ENCODE measurements at regions not wholly inside any gene's neighbourhood (a gene's known extent, or its start where the extent isn't known, plus 50 kb on each side); places are given as distances from the start of the nearest gene placed in this dataset.

- Histone ChIP-seq H3K27ac (ENCODE audit: low read length) (no peak overlapping the region), H3K9me2 (replicated peaks; ENCODE audit: insufficient read depth, low read length) (no peaks in the 10 kb centered on the region), H3K27me3 (ENCODE audit: low read length) (no peaks in the 10 kb centered on the region), H3K9me3 (ENCODE audit: low read length) (peaks cover 29% of the 10 kb centered on the region), H3K79me2 (ENCODE audit: low read length) (no peaks in the 10 kb centered on the region), H3K4me1 (ENCODE audit: low read length) (no peaks in the 10 kb centered on the region), H4K20me1 (ENCODE audit: insufficient read depth, low read depth, low read length) (no peaks in the 10 kb centered on the region), H3K9ac (ENCODE audit: low read length) (no peak overlapping the region), H3K4me3 (ENCODE audit: low read length) (no peak overlapping the region), H3K36me3 (ENCODE audit: insufficient read depth, low read length) (no peaks in the 10 kb centered on the region), H3K4me2 (ENCODE audit: low read depth, low read length, poor library complexity, severe bottlenecking) (no peak overlapping the region), H2AFZ (ENCODE audit: low read length) (no peak overlapping the region)
- no peak for DNase-seq
Observed at GRCh38 chrX:80206647-80207046, 192.1 kb downstream of the TBX22 start.

DNA sequence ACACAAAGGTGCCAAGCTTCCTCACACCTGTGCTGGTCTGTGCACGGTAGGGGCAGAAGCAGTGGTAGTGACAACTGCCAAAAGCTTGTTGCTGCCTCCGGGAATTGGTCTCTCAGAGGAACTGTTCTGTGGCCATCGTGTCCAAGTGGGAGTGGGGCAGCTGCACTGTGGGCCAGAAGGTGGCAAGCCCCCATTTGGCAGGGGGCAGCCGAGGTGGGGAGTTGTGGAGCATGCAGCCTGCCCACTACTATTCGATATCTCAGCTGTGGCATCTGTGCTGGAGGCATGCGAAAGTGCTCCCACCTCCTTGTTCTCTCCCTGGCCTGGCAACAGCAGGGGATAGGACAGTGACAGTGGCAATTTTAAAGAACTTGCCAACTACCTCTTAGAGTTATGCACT lies 192.8 kb downstream of the TBX22 start:
- Histone ChIP-seq H4K20me1 (ENCODE audit: insufficient read depth, low read depth, low read length) (no peaks in the 10 kb centered on the region), H3K27ac (ENCODE audit: low read length) (no peak overlapping the region), H3K4me1 (ENCODE audit: low read length) (no peaks in the 10 kb centered on the region), H3K9me3 (ENCODE audit: low read length) (peaks cover 25% of the 10 kb centered on the region), H3K27me3 (ENCODE audit: low read length) (no peaks in the 10 kb centered on the region), H3K4me2 (ENCODE audit: low read depth, low read length, poor library complexity, severe bottlenecking) (no peak overlapping the region), H3K9ac (ENCODE audit: low read length) (no peak overlapping the region), H3K9me2 (replicated peaks; ENCODE audit: insufficient read depth, low read length) (no peaks in the 10 kb centered on the region), H3K36me3 (ENCODE audit: insufficient read depth, low read length) (no peaks in the 10 kb centered on the region), H2AFZ (ENCODE audit: low read length) (no peak overlapping the region), H3K79me2 (ENCODE audit: low read length) (no peaks in the 10 kb centered on the region), H3K4me3 (ENCODE audit: low read length) (no peak overlapping the region)
- DNase-seq, result no peak

GRCh38 chrX:80216086-80216485 lies 201.5 kb downstream of the TBX22 start:
- Histone ChIP-seq H2AFZ (ENCODE audit: low read length) (no peak overlapping the region), H4K20me1 (ENCODE audit: insufficient read depth, low read depth, low read length) (no peaks in the 10 kb centered on the region), H3K9me2 (replicated peaks; ENCODE audit: insufficient read depth, low read length) (no peaks in the 10 kb centered on the region), H3K36me3 (ENCODE audit: insufficient read depth, low read length) (no peaks in the 10 kb centered on the region), H3K4me3 (ENCODE audit: low read length) (no peak overlapping the region), H3K4me2 (ENCODE audit: low read depth, low read length, poor library complexity, severe bottlenecking) (no peak overlapping the region), H3K27ac (ENCODE audit: low read length) (no peak overlapping the region), H3K27me3 (ENCODE audit: low read length) (no peaks in the 10 kb centered on the region), H3K4me1 (ENCODE audit: low read length) (no peaks in the 10 kb centered on the region), H3K9ac (ENCODE audit: low read length) (no peak overlapping the region), H3K9me3 (ENCODE audit: low read length) (peaks cover 23% of the 10 kb centered on the region), H3K79me2 (ENCODE audit: low read length) (no peaks in the 10 kb centered on the region)
- DNase-seq, result no peak

GRCh38 chrX:80223982-80224579 lies 196.2 kb upstream of the TENT5D start:
- Histone ChIP-seq H3K79me2 (ENCODE audit: low read length) (no peaks in the 10 kb centered on the region), H3K9me3 (ENCODE audit: low read length) (peaks cover 35% of the 10 kb centered on the region), H3K4me2 (ENCODE audit: low read depth, low read length, poor library complexity, severe bottlenecking) (no peak overlapping the region), H2AFZ (ENCODE audit: low read length) (no peak overlapping the region), H3K36me3 (ENCODE audit: insufficient read depth, low read length) (no peaks in the 10 kb centered on the region), H3K9me2 (replicated peaks; ENCODE audit: insufficient read depth, low read length) (no peaks in the 10 kb centered on the region), H4K20me1 (ENCODE audit: insufficient read depth, low read depth, low read length) (no peaks in the 10 kb centered on the region), H3K27ac (ENCODE audit: low read length) (no peak overlapping the region), H3K4me3 (ENCODE audit: low read length) (no peak overlapping the region), H3K27me3 (ENCODE audit: low read length) (no peaks in the 10 kb centered on the region), H3K4me1 (ENCODE audit: low read length) (no peaks in the 10 kb centered on the region), H3K9ac (ENCODE audit: low read length) (no peak overlapping the region)
- DNase-seq, result no peak

DNA sequence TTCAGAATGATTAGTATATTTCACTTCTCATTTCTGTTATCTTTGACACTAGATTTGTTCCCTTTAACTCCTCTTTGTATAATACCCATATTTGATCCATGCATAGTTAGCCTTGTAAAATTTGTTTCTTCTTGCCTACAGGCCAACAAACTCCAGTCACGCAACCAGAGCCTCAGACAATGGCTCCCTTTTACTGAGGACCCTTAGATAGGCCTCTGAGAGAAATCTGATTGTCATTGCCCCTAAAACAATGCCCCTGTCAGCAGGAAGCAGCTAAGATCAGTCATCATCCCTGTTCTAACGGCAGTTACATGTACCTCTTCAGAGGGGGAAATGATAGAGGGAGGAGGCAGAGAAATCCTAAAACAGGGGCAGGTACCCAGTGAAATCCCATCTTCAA lies 190.6 kb upstream of the TENT5D start:
- H3K9me3 ChIP-seq (ENCODE audit: low read length), result peaks cover 12% of the 10 kb centered on the region
- H3K9ac ChIP-seq (ENCODE audit: low read length), result no peak overlapping the region
- no peaks in the 10 kb centered on the region for H3K27me3 ChIP-seq (ENCODE audit: low read length)
- no peak for DNase-seq
- no peaks in the 10 kb centered on the region for H4K20me1 ChIP-seq (ENCODE audit: insufficient read depth, low read depth, low read length)
- no peaks in the 10 kb centered on the region for H3K36me3 ChIP-seq (ENCODE audit: insufficient read depth, low read length)
- no peaks in the 10 kb centered on the region for H3K9me2 ChIP-seq (replicated peaks; ENCODE audit: insufficient read depth, low read length)
- H3K4me3 ChIP-seq (ENCODE audit: low read length), result no peak overlapping the region
- no peaks in the 10 kb centered on the region for H3K79me2 ChIP-seq (ENCODE audit: low read length)
- no peak overlapping the region for H2AFZ ChIP-seq (ENCODE audit: low read length)
- H3K4me1 ChIP-seq (ENCODE audit: low read length), result no peaks in the 10 kb centered on the region
- H3K27ac ChIP-seq (ENCODE audit: low read length), result no peak overlapping the region
- H3K4me2 ChIP-seq (ENCODE audit: low read depth, low read length, poor library complexity, severe bottlenecking), result no peak overlapping the region

DNA sequence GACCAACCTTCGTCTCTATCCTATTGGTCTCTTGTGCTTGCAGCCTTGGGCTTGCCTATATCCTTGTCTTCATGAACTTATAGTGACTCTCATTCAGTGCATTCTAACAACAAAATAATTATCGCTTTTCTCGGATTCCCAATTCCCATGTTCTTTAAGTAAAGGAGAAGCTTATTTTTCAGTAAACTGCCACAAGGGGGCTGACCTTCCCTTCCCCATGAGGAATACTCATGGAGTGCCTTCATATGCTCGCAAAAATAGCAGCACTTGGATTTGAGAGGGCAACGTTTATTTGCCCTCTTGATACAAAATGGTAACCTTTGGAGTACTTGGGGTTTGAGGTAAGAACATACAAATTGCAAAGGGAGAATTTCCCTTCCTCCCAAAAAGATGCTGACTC lies 183.2 kb upstream of the TENT5D start:
- Histone ChIP-seq H4K20me1 (ENCODE audit: insufficient read depth, low read depth, low read length) (no peaks in the 10 kb centered on the region), H3K4me1 (ENCODE audit: low read length) (no peaks in the 10 kb centered on the region), H3K4me3 (ENCODE audit: low read length) (no peak overlapping the region), H3K36me3 (ENCODE audit: insufficient read depth, low read length) (no peaks in the 10 kb centered on the region), H3K4me2 (ENCODE audit: low read depth, low read length, poor library complexity, severe bottlenecking) (no peak overlapping the region), H3K9ac (ENCODE audit: low read length) (no peak overlapping the region), H3K27ac (ENCODE audit: low read length) (no peak overlapping the region), H2AFZ (ENCODE audit: low read length) (no peak overlapping the region), H3K27me3 (ENCODE audit: low read length) (no peaks in the 10 kb centered on the region), H3K9me3 (ENCODE audit: low read length) (peaks cover 12% of the 10 kb centered on the region; the same call in 1 of the 2 replicates), H3K79me2 (ENCODE audit: low read length) (no peaks in the 10 kb centered on the region), H3K9me2 (replicated peaks; ENCODE audit: insufficient read depth, low read length) (no peaks in the 10 kb centered on the region)
- no peak for DNase-seq

DNA sequence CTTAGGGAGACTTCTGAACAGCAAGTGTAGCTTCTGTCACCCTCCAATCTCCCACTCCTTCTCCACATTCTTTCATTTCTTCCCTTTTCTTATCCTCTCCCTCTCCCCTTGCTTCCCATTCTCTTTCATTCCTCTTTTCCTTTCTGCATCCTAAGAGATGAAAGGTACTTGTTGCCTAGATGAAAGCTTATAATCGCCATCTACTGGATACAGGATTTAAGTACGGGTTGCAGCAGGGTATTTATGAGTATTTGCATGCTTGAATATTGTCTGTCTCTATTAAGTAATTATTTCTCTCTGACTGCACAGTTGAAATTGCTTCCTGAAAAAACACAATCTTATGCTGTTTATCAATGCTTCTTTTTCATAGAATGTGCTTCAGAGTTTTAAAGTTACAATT lies 174.0 kb upstream of the TENT5D start:
- Histone ChIP-seq H3K9ac (ENCODE audit: low read length) (no peak overlapping the region), H3K27me3 (ENCODE audit: low read length) (no peaks in the 10 kb centered on the region), H3K4me1 (ENCODE audit: low read length) (no peaks in the 10 kb centered on the region), H3K4me2 (ENCODE audit: low read depth, low read length, poor library complexity, severe bottlenecking) (no peak overlapping the region), H3K9me2 (replicated peaks; ENCODE audit: insufficient read depth, low read length) (no peaks in the 10 kb centered on the region), H2AFZ (ENCODE audit: low read length) (no peak overlapping the region), H3K36me3 (ENCODE audit: insufficient read depth, low read length) (no peaks in the 10 kb centered on the region), H3K79me2 (ENCODE audit: low read length) (no peaks in the 10 kb centered on the region), H3K4me3 (ENCODE audit: low read length) (no peak overlapping the region), H3K27ac (ENCODE audit: low read length) (no peak overlapping the region), H4K20me1 (ENCODE audit: insufficient read depth, low read depth, low read length) (no peaks in the 10 kb centered on the region), H3K9me3 (ENCODE audit: low read length) (no peaks in the 10 kb centered on the region; the same call in 1 of the 2 replicates)
- DNase-seq, result no peak

DNA sequence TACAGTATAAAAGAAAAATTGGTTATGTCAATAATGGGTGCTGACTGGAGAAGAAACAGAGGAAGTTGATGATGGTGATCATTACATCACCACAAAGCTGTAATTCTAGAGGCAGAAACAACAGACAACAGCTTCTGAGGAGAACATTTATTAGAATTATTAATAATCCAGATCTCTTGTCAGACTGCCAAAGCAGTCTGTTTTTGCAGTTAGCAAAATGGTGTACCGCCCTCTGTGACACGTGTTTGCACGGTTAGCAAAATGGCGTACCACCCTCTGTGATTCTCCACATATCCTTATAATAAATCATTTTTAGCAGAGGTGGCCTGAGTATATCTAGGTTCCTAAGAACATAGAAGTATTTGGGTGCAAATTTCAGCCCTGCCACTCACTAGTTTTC lies 154.0 kb upstream of the TENT5D start:
- Histone ChIP-seq H3K36me3 (ENCODE audit: insufficient read depth, low read length) (no peaks in the 10 kb centered on the region), H3K4me3 (ENCODE audit: low read length) (no peak overlapping the region), H3K4me2 (ENCODE audit: low read depth, low read length, poor library complexity, severe bottlenecking) (no peak overlapping the region), H4K20me1 (ENCODE audit: insufficient read depth, low read depth, low read length) (no peaks in the 10 kb centered on the region), H3K79me2 (ENCODE audit: low read length) (no peaks in the 10 kb centered on the region), H3K27me3 (ENCODE audit: low read length) (no peaks in the 10 kb centered on the region), H3K9ac (ENCODE audit: low read length) (no peak overlapping the region), H3K9me3 (ENCODE audit: low read length) (peaks cover 2% of the 10 kb centered on the region; the same call in 1 of the 2 replicates), H3K9me2 (replicated peaks; ENCODE audit: insufficient read depth, low read length) (no peaks in the 10 kb centered on the region), H3K4me1 (ENCODE audit: low read length) (no peaks in the 10 kb centered on the region), H3K27ac (ENCODE audit: low read length) (no peak overlapping the region), H2AFZ (ENCODE audit: low read length) (no peak overlapping the region)
- no peak for DNase-seq

DNA sequence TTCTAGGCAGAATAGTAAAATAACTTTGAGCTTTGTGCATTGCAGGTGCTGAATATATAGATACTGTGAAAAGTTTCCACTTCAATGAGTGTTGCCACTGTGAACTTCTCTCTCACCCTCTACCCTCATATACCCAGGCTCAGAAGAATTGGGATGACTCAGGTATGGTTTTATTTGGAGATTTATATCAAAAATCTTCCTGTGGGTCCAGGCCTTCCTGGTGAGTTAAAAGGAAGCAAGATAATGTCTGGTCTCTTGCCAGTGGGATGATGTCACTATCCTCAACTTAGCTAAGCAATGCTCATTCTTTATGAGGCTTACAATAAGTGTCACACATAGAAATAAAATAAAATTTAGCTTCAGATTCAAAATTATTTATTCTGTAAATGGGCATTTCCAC lies 153.3 kb upstream of the TENT5D start:
- Histone ChIP-seq H3K9ac (ENCODE audit: low read length) (no peak overlapping the region), H3K4me1 (ENCODE audit: low read length) (no peaks in the 10 kb centered on the region), H3K4me2 (ENCODE audit: low read depth, low read length, poor library complexity, severe bottlenecking) (no peak overlapping the region), H3K27me3 (ENCODE audit: low read length) (no peaks in the 10 kb centered on the region), H2AFZ (ENCODE audit: low read length) (no peak overlapping the region), H3K27ac (ENCODE audit: low read length) (no peak overlapping the region), H3K9me2 (replicated peaks; ENCODE audit: insufficient read depth, low read length) (no peaks in the 10 kb centered on the region), H4K20me1 (ENCODE audit: insufficient read depth, low read depth, low read length) (no peaks in the 10 kb centered on the region), H3K9me3 (ENCODE audit: low read length) (peaks cover 2% of the 10 kb centered on the region; the same call in 1 of the 2 replicates), H3K79me2 (ENCODE audit: low read length) (no peaks in the 10 kb centered on the region), H3K36me3 (ENCODE audit: insufficient read depth, low read length) (no peaks in the 10 kb centered on the region), H3K4me3 (ENCODE audit: low read length) (no peak overlapping the region)
- DNase-seq, result no peak

Data from Karpas-422 (cell line).